ENCODE measurements at regions not wholly inside any gene's neighbourhood (a gene's known extent, or its start where the extent isn't known, plus 50 kb on each side); places are given as distances from the start of the nearest gene placed in this dataset.
"Not testable (repeated sequence)": the region's sequence is repeated elsewhere in the genome, so short reads cannot be mapped to it uniquely, and the experiment has no call there.

- intact Hi-C loops (cut with micrococcal nuclease) = no loop called here
- Mint-ChIP-seq H3K4me3 (no peak overlapping the region), H3K27me3 (no peaks in the 10 kb centered on the region), H3K27ac (no peak overlapping the region), H3K4me1 (no peaks in the 10 kb centered on the region), H3K9me3 (ENCODE audit: insufficient read depth) (no peaks in the 10 kb centered on the region)
- Histone ChIP-seq H3K9me3 (ENCODE audit: control extremely low read depth in 1 of 3, control insufficient read depth in 2 of 3, insufficient read depth in 1 of 3, low read length in 2 of 3) (no peaks in the 10 kb centered on the region), H3K27me3 (replicated peaks in 1 of 4; ENCODE audit: control extremely low read depth in 1 of 4, control insufficient read depth in 3 of 4, insufficient read depth in 4 of 4, low read length in 3 of 4) (no peaks in the 10 kb centered on the region), H3K4me1 (ENCODE audit: control insufficient read depth in 2 of 2, insufficient read depth in 2 of 2, low read length in 2 of 2) (no peaks in the 10 kb centered on the region), H3K79me2 (ENCODE audit: control insufficient read depth, insufficient read depth, low read length) (no peaks in the 10 kb centered on the region), H3K9ac (ENCODE audit: low read length) (no peak overlapping the region), H3K27ac (ENCODE audit: low read length in 2 of 2) (no peak overlapping the region), H2AFZ (ENCODE audit: insufficient read depth, low read depth, low read length, poor library complexity, severe bottlenecking) (no peak overlapping the region), H3K4me2 (replicated peaks; ENCODE audit: low read depth, low read length, poor library complexity, severe bottlenecking) (no peak overlapping the region), H3K36me3 (replicated peaks in 1 of 2; ENCODE audit: control extremely low read depth in 1 of 2, control insufficient read depth in 1 of 2, extremely low read depth in 1 of 2, insufficient read depth in 2 of 2, low read length in 1 of 2) (no peaks in the 10 kb centered on the region), H3K4me3 (ENCODE audit: control extremely low read depth in 1 of 5, extremely low read depth in 1 of 5, insufficient read depth in 1 of 5, low read depth in 2 of 5, low read length in 4 of 5) (no peak overlapping the region), H4K20me1 (ENCODE audit: control insufficient read depth, insufficient read depth, low read length, poor library complexity, severe bottlenecking) (no peaks in the 10 kb centered on the region)
- no CpG with 5 or more reads among the region's 4 CpGs for WGBS (ENCODE audit: insufficient coverage)
- DNase-seq (no peak), ATAC-seq (ENCODE audit: low read depth) (no peak)
- ChIA-PET POLR2A (no interaction called here), CTCF (no interaction called here)
- TF ChIP-seq EZH2 (IDR thresholded peaks at IDR 0.05; ENCODE audit: borderline replicate concordance, insufficient read depth, low read depth, low read length, poor library complexity, severe bottlenecking) (no peak), CTCF (IDR thresholded peaks at IDR 0.05) (no peak)
Observed at GRCh38 chrX:147217334-147217733, 402.8 kb upstream of the CXorf51A start.

- H3K36me3 ChIP-seq (replicated peaks in 1 of 2; ENCODE audit: control extremely low read depth in 1 of 2, control insufficient read depth in 1 of 2, extremely low read depth in 1 of 2, insufficient read depth in 2 of 2, low read length in 1 of 2); H3K4me1 Mint-ChIP-seq; CTCF ChIA-PET; H3K27me3 Mint-ChIP-seq; H3K27ac ChIP-seq (ENCODE audit: low read length in 2 of 2); DNase-seq; ATAC-seq (ENCODE audit: low read depth); H3K4me3 ChIP-seq (ENCODE audit: control extremely low read depth in 1 of 5, extremely low read depth in 1 of 5, insufficient read depth in 1 of 5, low read depth in 2 of 5, low read length in 4 of 5); H3K79me2 ChIP-seq (ENCODE audit: control insufficient read depth, insufficient read depth, low read length); H3K9me3 Mint-ChIP-seq (ENCODE audit: insufficient read depth); H3K27me3 ChIP-seq (replicated peaks in 1 of 4; ENCODE audit: control extremely low read depth in 1 of 4, control insufficient read depth in 3 of 4, insufficient read depth in 4 of 4, low read length in 3 of 4); H3K4me2 ChIP-seq (replicated peaks; ENCODE audit: low read depth, low read length, poor library complexity, severe bottlenecking); H3K27ac Mint-ChIP-seq; H4K20me1 ChIP-seq (ENCODE audit: control insufficient read depth, insufficient read depth, low read length, poor library complexity, severe bottlenecking); POLR2A ChIA-PET; H2AFZ ChIP-seq (ENCODE audit: insufficient read depth, low read depth, low read length, poor library complexity, severe bottlenecking); H3K4me1 ChIP-seq (ENCODE audit: control insufficient read depth in 2 of 2, insufficient read depth in 2 of 2, low read length in 2 of 2); H3K9ac ChIP-seq (ENCODE audit: low read length); intact Hi-C loops (cut with micrococcal nuclease); H3K9me3 ChIP-seq (ENCODE audit: control extremely low read depth in 1 of 3, control insufficient read depth in 2 of 3, insufficient read depth in 1 of 3, low read length in 2 of 3); H3K4me3 Mint-ChIP-seq: not testable (repeated sequence)
- 91% methylated on average over 5 of the region's 11 CpGs for WGBS (ENCODE audit: insufficient coverage)
Observed at GRCh38 chrX:147200494-147200893, 385.9 kb upstream of the CXorf51A start.

Data from B cell (primary cell).